Erythroblast (primary cell): ENCODE measurements at regions not wholly inside any gene's neighbourhood (a gene's known extent, or its start where the extent isn't known, plus 50 kb on each side); places are given as distances from the start of the nearest gene placed in this dataset.
A peak's percentile ranks its signal among the peaks of the same experiment; 100 is the strongest.

Experiments
- DNase-seq, 2 experiments: peaks; one replicate each; lab custom pipeline; 2025; lab: John Stamatoyannopoulos, UW
- GATA1 ChIP-seq: IDR thresholded peaks from 2 replicates; pipeline ENCODE4 v1.6.1; 2011; ENCODE audit warnings: low read depth, mild to moderate bottlenecking, control low read depth, low read length, moderate library complexity
- POLR2A ChIP-seq: IDR thresholded peaks from 2 replicates; pipeline ENCODE4 v1.6.1; 2011; ENCODE audit warnings: mild to moderate bottlenecking, low read length

DNA sequence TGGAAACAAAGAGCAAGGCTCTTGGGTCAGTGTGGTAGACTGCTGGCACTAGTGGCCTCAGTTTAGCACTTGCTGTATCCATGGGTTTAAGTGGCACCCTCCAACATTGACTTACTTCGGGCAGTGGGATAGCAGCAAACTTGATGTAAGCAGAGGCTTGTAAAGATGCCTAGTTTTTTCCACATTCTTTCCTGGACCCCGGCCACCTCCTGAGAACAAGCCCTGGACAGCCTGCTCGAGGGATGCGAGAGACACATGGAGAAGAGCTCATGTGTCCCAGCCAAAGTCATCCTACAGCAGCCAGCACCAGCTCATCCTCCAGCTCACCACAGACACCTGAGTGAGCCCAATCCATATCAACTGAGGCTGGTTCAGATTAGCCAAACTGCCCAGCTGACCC, 142.7 kb upstream of the PCBD1 start:
- TF ChIP-seq POLR2A (no peak), GATA1 (no peak)
- DNase-seq, result no peak

GRCh38 chr10:71031603-71032002, 143.2 kb upstream of the PCBD1 start:
- TF ChIP-seq POLR2A (no peak), GATA1 (no peak)
- no peak for DNase-seq

DNA sequence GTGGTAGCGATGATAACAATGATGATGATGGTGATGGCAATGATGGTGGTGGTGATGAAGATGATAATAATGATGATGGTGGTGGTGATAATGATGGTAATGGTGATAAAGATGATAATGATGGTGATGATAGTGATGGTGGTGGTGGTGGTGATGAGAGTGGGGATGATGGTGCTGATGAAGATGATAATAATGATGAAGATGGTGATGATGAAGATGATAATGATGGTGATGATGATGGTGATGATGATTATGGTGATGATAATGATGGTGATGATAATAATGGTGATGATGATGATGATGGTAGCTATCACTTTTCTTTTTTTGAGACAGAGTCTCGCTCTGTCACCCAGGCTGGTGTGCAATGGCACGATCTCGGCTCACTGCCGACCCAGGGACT, 144.5 kb upstream of the PCBD1 start:
- no peak for DNase-seq
- TF ChIP-seq GATA1 (no peak), POLR2A (no peak)

- TF ChIP-seq POLR2A, result no peak
- DNase-seq, result no peak
Observed at GRCh38 chr10:71033396-71033980, 145.1 kb upstream of the PCBD1 start.

GRCh38 chr10:71035511-71036296, 147.3 kb upstream of the PCBD1 start:
- TF ChIP-seq POLR2A (no peak), GATA1 (no peak)
- DNase-seq, result no peak

GRCh38 chr10:71036297-71036966, 148.1 kb upstream of the PCBD1 start:
- DNase-seq, result no peak
- TF ChIP-seq GATA1, result no peak

DNA sequence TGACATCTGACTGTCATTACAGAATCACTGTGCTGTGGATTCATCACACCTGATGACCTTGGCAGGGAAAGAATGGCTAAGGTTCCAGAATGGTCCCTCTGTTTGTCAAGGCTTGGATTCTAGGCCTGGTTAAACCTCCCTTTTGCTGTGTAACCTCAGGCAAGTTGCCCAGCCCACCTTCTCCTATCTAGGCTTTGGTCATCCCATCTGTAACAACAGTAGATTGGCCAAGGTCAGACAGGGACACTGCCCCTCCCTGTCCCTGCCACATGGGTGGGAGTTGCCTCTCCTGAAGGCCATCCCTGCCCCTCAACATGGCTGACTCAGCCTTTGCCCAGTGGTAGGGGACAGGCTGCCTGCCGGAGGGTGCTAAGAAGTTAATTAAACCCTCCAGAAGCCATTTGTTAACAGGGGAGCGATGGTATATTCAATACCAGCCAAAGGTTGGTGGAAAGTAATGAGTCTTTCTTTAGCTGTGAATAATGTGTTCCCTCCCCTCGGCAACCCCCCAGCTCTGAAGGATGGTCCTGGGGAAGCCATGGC, 149.8 kb upstream of the PCBD1 start:
- TF ChIP-seq GATA1 (no peak), POLR2A (no peak)
- peak; percentile 50 to 77 for DNase-seq

GRCh38 chr10:71038921-71039320, 150.6 kb upstream of the PCBD1 start:
- DNase-seq, result no peak
- TF ChIP-seq POLR2A, result no peak
- TF ChIP-seq GATA1, result no peak

DNA sequence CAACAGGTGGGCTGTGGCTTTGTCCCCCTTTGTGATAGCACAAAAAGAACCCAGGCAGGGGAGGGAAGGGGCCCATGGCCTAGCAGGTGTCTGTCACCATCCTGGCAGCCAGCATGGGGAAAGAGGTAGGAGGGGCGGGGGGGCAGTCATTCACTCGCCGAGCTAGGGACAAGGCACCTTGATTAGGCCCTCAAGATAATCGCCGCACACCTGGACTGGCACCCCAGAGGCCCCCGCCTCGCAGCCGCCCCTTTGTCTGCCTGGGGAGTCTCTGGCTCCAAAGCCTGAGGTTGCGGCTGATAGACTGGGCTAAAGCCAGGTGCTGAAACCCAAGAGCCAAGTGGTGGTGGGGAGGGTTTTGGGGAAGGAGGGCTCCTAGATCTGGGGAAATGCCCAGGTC, 151.2 kb upstream of the PCBD1 start:
- DNase-seq, result no peak
- TF ChIP-seq POLR2A (no peak), GATA1 (no peak)

- TF ChIP-seq POLR2A, result no peak
- TF ChIP-seq GATA1, result no peak
- DNase-seq, result no peak
Observed at GRCh38 chr10:71040343-71040742, 152.0 kb upstream of the PCBD1 start.

DNA sequence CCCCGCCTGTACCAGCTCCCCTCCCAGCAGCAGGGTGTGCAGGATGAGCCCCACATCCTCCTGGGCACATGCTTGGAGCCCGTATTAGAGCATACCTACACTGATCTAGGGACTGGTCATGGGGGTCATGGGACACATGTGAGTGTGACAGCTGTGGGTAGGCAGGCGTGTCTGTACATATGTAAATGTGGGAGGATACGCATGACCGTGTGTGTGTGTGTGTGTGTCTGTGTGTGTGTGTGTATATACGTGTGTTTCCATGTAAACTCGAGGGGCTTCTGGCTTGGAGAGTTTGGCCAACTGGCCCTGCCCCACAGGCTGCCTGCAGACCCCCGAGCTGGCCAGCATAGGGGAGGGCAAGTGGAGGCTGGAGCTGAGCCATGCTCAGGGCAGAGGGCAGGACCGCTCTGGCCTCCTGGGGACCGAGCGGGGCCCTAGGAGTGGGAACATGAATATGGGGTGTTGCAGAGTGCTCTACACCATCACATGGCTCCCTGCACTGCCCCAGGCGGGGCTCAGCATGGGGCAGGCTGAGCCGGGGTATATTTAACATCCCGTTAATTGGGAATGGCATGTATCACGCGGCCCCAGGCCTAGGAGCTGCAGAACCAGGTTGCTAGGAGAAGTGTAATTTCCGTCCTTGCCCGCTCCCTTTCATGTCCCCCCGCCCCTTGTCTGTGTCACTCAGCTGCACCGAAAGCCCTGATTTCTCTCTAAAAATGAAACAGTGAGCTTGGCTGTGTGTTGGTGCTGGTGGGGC, 152.7 kb upstream of the PCBD1 start:
- TF ChIP-seq POLR2A, result no peak
- TF ChIP-seq GATA1, result no peak
- no peak for DNase-seq

- TF ChIP-seq POLR2A (no peak), GATA1 (no peak)
- no peak for DNase-seq
Observed at GRCh38 chr10:71042216-71042615, 153.9 kb upstream of the PCBD1 start.

- TF ChIP-seq POLR2A, result no peak
- TF ChIP-seq GATA1, result no peak
- no peak for DNase-seq
Observed at GRCh38 chr10:71042699-71043098, 154.3 kb upstream of the PCBD1 start.
